KMS-11 (cell line): ENCODE measurements at regions not wholly inside any gene's neighbourhood (a gene's known extent, or its start where the extent isn't known, plus 50 kb on each side); places are given as distances from the start of the nearest gene placed in this dataset.

ENCODE experiments used
- H2AFZ ChIP-seq: fragments of 200-600 bp; sonication (generic); 2 replicates; pipeline ENCODE4 v1.6.1; 2016; ENCODE audit warnings: antibody characterized with exemption, mixed run types, low read depth
- H3K27ac ChIP-seq: fragments of 200-600 bp; sonication (generic); 2 replicates; pipeline ENCODE4 v1.6.1; 2016; ENCODE audit warnings: mild to moderate bottlenecking, mixed run types
- H3K27me3 ChIP-seq: fragments of 200-600 bp; sonication (generic); 2 replicates; pipeline ENCODE4 v1.6.1; 2017; ENCODE audit warnings: mild to moderate bottlenecking, low read depth, mixed run types, moderate library complexity; ENCODE audit not compliant: insufficient read depth
- H3K36me3 ChIP-seq: fragments of 200-600 bp; sonication (generic); 2 replicates; pipeline ENCODE4 v1.6.1; 2017; ENCODE audit warnings: mild to moderate bottlenecking, mixed run types; ENCODE audit not compliant: insufficient read depth
- H3K4me1 ChIP-seq: fragments of 200-600 bp; sonication (generic); 2 replicates; pipeline ENCODE4 v1.6.1; 2016; ENCODE audit warnings: mild to moderate bottlenecking, low read depth, mixed run types; ENCODE audit not compliant: poor library complexity, severe bottlenecking
- H3K4me2 ChIP-seq: fragments of 200-600 bp; sonication (generic); 2 replicates; pipeline ENCODE4 v1.7.0; 2016; ENCODE audit warnings: mild to moderate bottlenecking, mixed run types
- H3K4me3 ChIP-seq: fragments of 200-600 bp; sonication (generic); IDR thresholded peaks from 2 replicates; pipeline ENCODE4 v1.6.1; 2017; ENCODE audit warnings: low read depth, low read length, mixed read lengths; ENCODE audit not compliant: insufficient read depth
- H3K79me2 ChIP-seq: fragments of 200-600 bp; sonication (generic); 2 replicates; pipeline ENCODE4 v1.6.1; 2016; ENCODE audit warnings: low read depth, mixed run types; ENCODE audit not compliant: insufficient read depth
- H3K9ac ChIP-seq: fragments of 200-600 bp; sonication (generic); 2 replicates; pipeline ENCODE4 v1.6.1; 2016; ENCODE audit warnings: mild to moderate bottlenecking, mixed run types
- H4K20me1 ChIP-seq: fragments of 200-600 bp; sonication (generic); 2 replicates; pipeline ENCODE4 v1.6.1; 2016; ENCODE audit warnings: mild to moderate bottlenecking, mixed run types; ENCODE audit not compliant: insufficient read depth
- CTCF ChIP-seq: fragments of 200-600 bp; sonication (generic); conservative IDR thresholded peaks from 2 replicates; pipeline ENCODE4 v1.6.1; 2017; ENCODE audit warnings: low read depth, mild to moderate bottlenecking, antibody characterized with exemption, low read length, moderate library complexity, mixed read lengths

DNA sequence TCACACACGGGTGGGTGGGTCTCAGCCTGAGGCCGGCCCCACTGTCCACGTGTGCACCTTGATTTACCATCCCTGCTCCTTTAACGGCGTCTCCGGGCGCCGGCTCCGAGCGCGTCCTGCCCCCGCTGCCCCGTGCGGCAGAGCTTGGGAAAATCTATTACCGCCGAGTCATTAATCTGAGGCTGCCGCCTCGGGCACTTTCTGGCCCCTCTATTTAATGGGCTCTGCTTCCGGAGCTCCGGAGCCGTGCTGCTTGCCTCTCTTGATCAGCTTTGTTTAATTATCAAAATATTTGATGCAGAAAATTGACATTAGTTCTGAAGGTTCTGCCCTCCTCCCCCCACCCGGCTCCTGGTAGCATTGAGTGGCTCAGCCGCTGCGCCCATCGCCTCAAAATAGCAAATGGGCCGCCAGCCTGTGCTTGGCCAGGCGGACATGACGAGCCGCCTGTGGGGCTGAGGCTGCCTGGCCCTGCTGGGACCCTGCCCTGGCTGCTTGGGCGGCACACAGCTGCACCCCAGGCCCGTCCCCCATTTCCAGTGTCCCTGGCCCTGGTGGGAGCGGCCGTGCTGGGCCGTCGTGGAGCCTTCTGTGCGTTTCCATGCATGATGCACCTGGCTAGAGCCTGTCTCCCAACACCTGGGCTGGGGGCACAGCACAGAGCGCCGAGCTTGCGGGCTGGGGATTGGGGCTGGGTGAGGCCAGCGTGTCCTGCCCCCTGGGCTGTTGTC is 81.6 kb upstream of the TTC34 start:
- no peak for TF ChIP-seq CTCF
- H4K20me1 ChIP-seq = no peaks in the 10 kb centered on the region

GRCh38 chr1:2885001-2885400 is 83.5 kb upstream of the TTC34 start:
- H3K4me3 ChIP-seq = no peak overlapping the region
- no peak overlapping the region for H3K9ac ChIP-seq
- H3K27me3 ChIP-seq = peaks cover 57% of the 10 kb centered on the region
- no peak overlapping the region for H2AFZ ChIP-seq
- H4K20me1 ChIP-seq = no peaks in the 10 kb centered on the region
- no peaks in the 10 kb centered on the region for H3K36me3 ChIP-seq
- no peak overlapping the region for H3K27ac ChIP-seq
- H3K79me2 ChIP-seq = no peaks in the 10 kb centered on the region
- no peaks in the 10 kb centered on the region for H3K4me1 ChIP-seq
- no peak overlapping the region for H3K4me2 ChIP-seq
- no peak for TF ChIP-seq CTCF

More for the DNA sequence above, 81.6 kb upstream of the TTC34 start:
- Histone ChIP-seq H3K4me3 (no peak overlapping the region), H3K9ac (no peak overlapping the region), H3K36me3 (no peaks in the 10 kb centered on the region), H3K79me2 (no peaks in the 10 kb centered on the region), H3K4me2 (no peak overlapping the region), H3K27ac (no peak overlapping the region), H3K27me3 (peaks cover 61% of the 10 kb centered on the region), H2AFZ (no peak overlapping the region), H3K4me1 (no peaks in the 10 kb centered on the region)

GRCh38 chr1:2886631-2887030 is 85.1 kb upstream of the TTC34 start:
- no peak overlapping the region for H3K9ac ChIP-seq
- H3K4me2 ChIP-seq = no peak overlapping the region
- H3K27ac ChIP-seq = no peak overlapping the region
- no peaks in the 10 kb centered on the region for H3K4me1 ChIP-seq
- no peaks in the 10 kb centered on the region for H3K36me3 ChIP-seq
- no peaks in the 10 kb centered on the region for H4K20me1 ChIP-seq
- TF ChIP-seq CTCF = no peak
- no peaks in the 10 kb centered on the region for H3K79me2 ChIP-seq
- no peak overlapping the region for H3K4me3 ChIP-seq
- no peak overlapping the region for H2AFZ ChIP-seq
- H3K27me3 ChIP-seq = peaks cover 62% of the 10 kb centered on the region

GRCh38 chr1:2887941-2888855 is 86.7 kb upstream of the TTC34 start:
- Histone ChIP-seq H2AFZ (no peak overlapping the region), H3K36me3 (no peaks in the 10 kb centered on the region), H4K20me1 (no peaks in the 10 kb centered on the region), H3K27me3 (peaks cover 54% of the 10 kb centered on the region), H3K4me2 (no peak overlapping the region), H3K27ac (no peak overlapping the region), H3K79me2 (no peaks in the 10 kb centered on the region), H3K4me3 (no peak overlapping the region), H3K4me1 (no peaks in the 10 kb centered on the region), H3K9ac (no peak overlapping the region)
- no peak for TF ChIP-seq CTCF
